Stomach smooth muscle (tissue), 2 donors: ENCODE measurements at regions not wholly inside any gene's neighbourhood (a gene's known extent, or its start where the extent isn't known, plus 50 kb on each side); places are given as distances from the start of the nearest gene placed in this dataset.
"Not testable (repeated sequence)": the region's sequence is repeated elsewhere in the genome, so short reads cannot be mapped to it uniquely, and the experiment has no call there.

ENCODE experiments used
- H3K27ac ChIP-seq: one replicate; pipeline ENCODE4 v1.7.0; 2013; ENCODE audit warnings: mild to moderate bottlenecking, low read length, inconsistent platforms
- H3K27me3 ChIP-seq, 2 donors: one replicate each; pipeline ENCODE4 v1.7.0; 2013; ENCODE audit warnings: low read length in 2 of 2; ENCODE audit not compliant: insufficient read depth in 2 of 2, control insufficient read depth in 1 of 2
- H3K36me3 ChIP-seq, 2 donors: one replicate each; pipeline ENCODE4 v1.7.0; 2013; ENCODE audit warnings: low read length in 2 of 2; ENCODE audit not compliant: control insufficient read depth in 2 of 2, insufficient read depth in 2 of 2
- H3K4me1 ChIP-seq: one replicate; pipeline ENCODE4 v1.7.0; 2013; ENCODE audit warnings: low read length; ENCODE audit not compliant: control insufficient read depth, insufficient read depth
- H3K4me3 ChIP-seq, 2 donors: one replicate each; pipeline ENCODE4 v1.7.0; 2013; ENCODE audit warnings: low read length in 2 of 2
- H3K9ac ChIP-seq, 2 donors: one replicate each; pipeline ENCODE4 v1.7.0; 2013; ENCODE audit warnings: low read length in 2 of 2, mild to moderate bottlenecking in 1 of 2
- H3K9me3 ChIP-seq, 2 donors: one replicate each; pipeline ENCODE4 v1.7.0; 2013; ENCODE audit warnings: low read length in 2 of 2; ENCODE audit not compliant: control insufficient read depth in 2 of 2
- donor health status: healthy.
- donor health status: Pancreatic carcinoma.

DNA sequence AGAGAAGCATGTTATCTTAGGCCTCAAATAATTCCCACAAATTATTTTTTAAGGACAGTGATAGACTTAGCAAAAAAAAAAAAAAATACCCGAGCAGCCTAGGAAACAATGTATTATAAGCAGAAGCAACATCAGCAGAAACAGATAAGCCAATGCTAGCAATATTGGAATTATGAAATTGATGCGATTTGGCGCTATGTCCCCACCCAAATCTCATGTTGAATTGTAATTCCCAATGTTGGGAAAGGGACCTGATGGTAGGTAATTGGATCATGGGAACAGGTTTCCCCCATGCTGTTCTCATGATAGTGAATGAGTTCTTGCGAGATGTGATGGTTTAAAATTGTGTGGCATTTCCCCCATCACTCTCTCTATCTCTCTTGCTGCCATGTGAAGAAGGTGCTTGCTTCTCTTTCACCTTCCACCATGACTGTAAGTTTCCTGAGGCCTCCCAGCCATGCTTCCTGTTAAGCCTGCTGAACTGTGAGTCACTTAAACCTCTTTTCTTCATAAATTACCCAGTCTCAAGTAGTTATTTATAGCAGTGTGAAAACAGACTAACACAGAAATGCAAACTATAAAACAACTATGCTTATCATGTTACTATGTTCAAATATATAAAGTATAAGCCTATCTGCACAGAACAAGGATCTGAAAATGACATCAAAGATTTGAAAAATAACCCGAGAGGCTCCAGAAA, 75.6 kb upstream of the HIVEP3 start:
- no peaks in the 10 kb centered on the region for H3K36me3 ChIP-seq
- H3K9ac ChIP-seq, result no peak overlapping the region
- no peaks in the 10 kb centered on the region for H3K27me3 ChIP-seq
- no peaks in the 10 kb centered on the region for H3K4me1 ChIP-seq
- H3K4me3 ChIP-seq, result no peak overlapping the region
- H3K27ac ChIP-seq, result no peak overlapping the region
- H3K9me3 ChIP-seq, result no peaks in the 10 kb centered on the region

DNA sequence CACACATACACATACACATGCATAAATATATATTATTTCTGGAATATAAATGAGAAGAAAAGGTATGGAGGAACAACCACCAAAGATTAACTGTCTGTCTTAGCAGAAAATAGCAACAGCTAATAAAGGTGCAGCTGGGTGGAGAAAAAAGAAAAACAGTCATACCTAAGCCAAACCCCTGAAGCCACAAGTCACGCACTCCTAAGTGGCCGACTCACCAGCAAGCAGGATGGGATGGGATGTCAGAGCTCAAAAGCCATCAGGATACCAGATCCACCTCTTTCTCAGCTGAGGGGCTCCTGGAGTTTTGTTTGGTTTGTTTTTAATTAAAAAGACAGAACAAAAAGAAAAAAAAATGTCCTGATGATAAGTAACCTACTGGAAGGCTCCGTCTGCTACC, 64.7 kb upstream of the HIVEP3 start:
- no peaks in the 10 kb centered on the region for H3K4me1 ChIP-seq
- H3K9ac ChIP-seq, result no peak overlapping the region
- no peaks in the 10 kb centered on the region for H3K9me3 ChIP-seq
- H3K4me3 ChIP-seq, result no peak overlapping the region
- no peaks in the 10 kb centered on the region for H3K36me3 ChIP-seq
- H3K27ac ChIP-seq, result no peak overlapping the region
- H3K27me3 ChIP-seq, result no peaks in the 10 kb centered on the region

DNA sequence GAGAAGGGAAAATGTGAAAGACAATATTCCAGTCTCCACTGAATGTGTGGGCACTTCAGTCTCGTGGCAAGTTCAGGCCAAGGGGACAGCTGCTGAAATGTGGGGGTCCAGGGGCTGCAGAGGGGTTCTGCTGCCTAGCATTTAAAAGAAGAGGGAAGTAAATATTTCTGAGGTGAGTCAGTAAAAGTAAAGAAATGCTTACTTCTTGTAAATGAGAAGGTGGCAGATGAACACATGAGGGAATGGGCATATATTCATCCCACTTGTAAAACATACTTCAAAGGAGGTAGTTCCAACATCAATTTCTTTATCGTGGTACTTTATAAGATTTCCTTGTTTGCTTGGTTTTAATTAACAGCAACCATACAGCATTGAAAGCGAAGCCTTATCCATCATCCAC, 63.1 kb upstream of the HIVEP3 start:
- no peaks in the 10 kb centered on the region for H3K4me1 ChIP-seq
- H3K9ac ChIP-seq, result no peak overlapping the region
- no peaks in the 10 kb centered on the region for H3K27me3 ChIP-seq
- no peaks in the 10 kb centered on the region for H3K9me3 ChIP-seq
- H3K36me3 ChIP-seq, result no peaks in the 10 kb centered on the region
- H3K27ac ChIP-seq, result no peak overlapping the region
- no peak overlapping the region for H3K4me3 ChIP-seq

DNA sequence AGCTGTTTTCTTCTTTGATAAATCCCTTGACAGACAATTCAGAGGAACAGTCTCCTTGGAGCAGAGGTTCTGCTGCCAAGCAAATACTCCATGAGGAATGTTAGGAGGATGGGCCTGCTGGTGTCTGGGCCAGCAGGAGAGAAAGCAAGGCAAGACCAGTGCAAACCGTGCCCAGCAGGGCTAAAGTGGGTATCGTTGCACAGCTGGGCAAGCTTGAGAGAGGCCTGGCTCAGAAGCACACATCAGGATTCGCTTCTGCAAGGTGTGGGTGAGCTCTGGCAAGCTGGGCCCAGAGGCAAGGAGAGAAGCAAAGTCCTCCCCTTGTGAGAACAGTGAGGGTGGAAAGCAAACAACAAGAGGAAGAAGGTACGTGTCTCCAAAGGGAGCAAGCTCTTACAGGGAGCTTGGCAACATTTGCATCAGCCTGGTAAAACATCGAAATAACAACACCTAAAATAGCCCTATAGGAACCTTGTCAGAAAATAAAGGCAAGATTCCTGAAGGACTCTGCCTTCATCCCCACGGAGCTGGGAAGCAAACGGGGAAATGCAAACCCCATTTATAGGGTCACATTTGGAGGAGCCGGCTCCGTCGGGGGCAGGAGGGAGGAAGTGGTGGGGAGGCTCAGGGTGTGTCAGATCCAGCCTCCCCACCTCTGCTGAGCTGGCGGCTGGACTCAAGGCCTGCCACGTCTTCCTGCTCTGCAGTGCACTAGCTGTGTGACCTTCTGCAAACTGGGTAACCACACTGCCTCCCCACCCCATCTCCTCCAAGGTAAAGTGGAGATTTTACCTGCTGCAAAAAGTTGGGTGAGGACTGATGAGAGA, 62.3 kb upstream of the HIVEP3 start:
- Histone ChIP-seq H3K4me3 (no peak overlapping the region), H3K9me3 (no peaks in the 10 kb centered on the region), H3K36me3 (no peaks in the 10 kb centered on the region), H3K9ac (no peak overlapping the region), H3K4me1 (no peaks in the 10 kb centered on the region), H3K27me3 (no peaks in the 10 kb centered on the region), H3K27ac (no peak overlapping the region)

DNA sequence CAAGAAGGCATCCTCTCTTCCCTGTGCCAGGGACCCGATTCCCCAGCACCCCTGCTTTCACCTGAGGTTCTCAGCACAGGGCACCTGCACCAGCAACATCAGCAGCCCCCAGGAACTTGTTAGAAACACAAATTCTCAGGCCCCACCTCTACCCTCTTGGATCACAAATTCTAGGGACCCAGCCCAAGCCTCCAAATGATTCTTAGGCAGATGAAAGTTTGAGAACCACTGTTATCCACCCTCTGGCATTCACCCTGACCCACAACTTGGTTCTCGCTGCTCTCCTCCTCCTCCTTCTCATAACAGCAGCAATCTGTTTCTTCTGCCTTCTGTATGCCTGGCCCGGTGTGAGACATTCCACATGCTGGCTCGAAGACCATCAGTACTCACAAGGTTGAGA, 60.3 kb upstream of the HIVEP3 start:
- Histone ChIP-seq H3K9ac (no peak overlapping the region), H3K27ac (no peak overlapping the region), H3K4me1 (no peaks in the 10 kb centered on the region), H3K4me3 (no peak overlapping the region), H3K27me3 (no peaks in the 10 kb centered on the region), H3K36me3 (no peaks in the 10 kb centered on the region), H3K9me3 (no peaks in the 10 kb centered on the region)

DNA sequence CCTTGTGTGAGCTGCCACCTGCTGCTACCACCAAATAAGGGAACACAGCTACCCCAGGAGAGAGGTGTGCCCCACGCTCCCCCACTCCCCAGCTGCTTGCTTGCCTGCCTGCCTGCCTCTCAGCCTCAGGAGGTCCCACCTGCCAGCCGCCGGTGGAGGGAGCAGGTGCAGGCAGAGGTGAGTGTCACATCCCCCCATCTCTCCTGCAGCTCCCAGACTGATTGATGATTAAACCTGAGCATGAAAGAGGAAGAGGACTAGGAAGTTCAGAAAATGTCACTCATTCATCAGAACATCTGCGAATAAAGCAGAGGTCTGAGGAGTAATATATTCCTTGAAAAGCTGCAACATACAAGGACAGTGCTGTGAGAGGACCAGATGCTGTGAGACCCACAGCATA, 58.6 kb upstream of the HIVEP3 start:
- no peaks in the 10 kb centered on the region for H3K4me1 ChIP-seq
- H3K27me3 ChIP-seq, result no peaks in the 10 kb centered on the region
- H3K9me3 ChIP-seq, result no peaks in the 10 kb centered on the region
- H3K27ac ChIP-seq, result no peak overlapping the region
- H3K9ac ChIP-seq, result no peak overlapping the region
- H3K36me3 ChIP-seq, result no peaks in the 10 kb centered on the region
- H3K4me3 ChIP-seq, result no peak overlapping the region

DNA sequence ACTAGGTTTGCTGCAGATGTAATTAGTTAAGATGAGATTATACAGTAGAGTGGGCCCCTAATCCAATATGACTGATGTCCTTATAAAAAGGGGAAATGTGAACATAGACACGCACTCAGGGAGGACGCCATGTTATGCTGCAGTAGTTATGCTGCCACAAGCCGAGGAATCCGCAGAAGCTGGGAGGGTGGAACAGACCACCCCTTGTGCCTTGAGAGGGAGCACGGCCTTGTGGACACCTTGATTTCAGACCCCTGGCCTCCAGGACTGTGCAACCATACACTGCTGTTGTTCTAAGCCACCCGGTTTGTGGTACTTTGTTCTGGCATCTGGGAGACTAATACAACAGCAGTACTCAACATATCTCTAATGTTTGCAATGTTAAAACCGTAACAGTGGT, 57.9 kb upstream of the HIVEP3 start:
- Histone ChIP-seq H3K9ac (no peak overlapping the region), H3K9me3 (no peaks in the 10 kb centered on the region), H3K4me3 (no peak overlapping the region), H3K27ac (no peak overlapping the region), H3K36me3 (no peaks in the 10 kb centered on the region), H3K27me3 (no peaks in the 10 kb centered on the region), H3K4me1 (no peaks in the 10 kb centered on the region)

DNA sequence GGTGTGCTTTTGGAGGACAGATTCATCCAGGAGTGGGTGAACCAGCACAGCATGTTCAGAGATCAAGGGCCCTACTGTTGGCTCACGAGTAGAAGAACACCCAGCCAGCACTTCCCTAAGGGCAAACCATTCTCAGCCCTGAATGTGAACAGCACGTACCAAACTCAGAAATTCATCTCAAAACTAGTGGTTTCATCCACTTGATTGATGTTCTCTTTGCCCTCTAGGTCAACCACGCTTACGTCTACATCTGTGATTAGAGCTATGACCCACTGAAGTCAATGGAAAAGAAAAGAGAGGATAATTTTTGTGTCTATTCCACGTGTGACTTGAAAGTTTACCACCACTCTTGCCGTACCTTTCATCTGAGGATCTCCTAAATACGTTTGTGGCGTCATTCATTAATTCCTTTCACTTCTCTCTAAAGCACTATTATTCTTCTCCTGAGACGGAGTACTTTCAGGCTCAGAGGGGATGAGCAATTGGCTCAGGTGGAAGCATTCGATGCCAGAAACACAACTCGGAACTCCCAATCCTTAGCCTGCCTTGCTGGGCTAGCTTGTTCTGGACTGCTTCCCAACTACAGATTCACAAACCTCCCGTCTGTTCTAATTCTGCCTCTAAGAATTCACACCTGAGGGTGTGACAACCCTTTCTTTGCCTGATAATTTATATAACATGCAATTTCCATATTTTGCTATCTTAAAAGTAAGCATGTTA, 57.3 kb upstream of the HIVEP3 start:
- H3K36me3 ChIP-seq, result no peaks in the 10 kb centered on the region
- H3K9ac ChIP-seq, result no peak overlapping the region
- H3K27ac ChIP-seq, result no peak overlapping the region
- H3K27me3 ChIP-seq, result no peaks in the 10 kb centered on the region
- no peaks in the 10 kb centered on the region for H3K9me3 ChIP-seq
- no peaks in the 10 kb centered on the region for H3K4me1 ChIP-seq
- H3K4me3 ChIP-seq, result no peak overlapping the region

DNA sequence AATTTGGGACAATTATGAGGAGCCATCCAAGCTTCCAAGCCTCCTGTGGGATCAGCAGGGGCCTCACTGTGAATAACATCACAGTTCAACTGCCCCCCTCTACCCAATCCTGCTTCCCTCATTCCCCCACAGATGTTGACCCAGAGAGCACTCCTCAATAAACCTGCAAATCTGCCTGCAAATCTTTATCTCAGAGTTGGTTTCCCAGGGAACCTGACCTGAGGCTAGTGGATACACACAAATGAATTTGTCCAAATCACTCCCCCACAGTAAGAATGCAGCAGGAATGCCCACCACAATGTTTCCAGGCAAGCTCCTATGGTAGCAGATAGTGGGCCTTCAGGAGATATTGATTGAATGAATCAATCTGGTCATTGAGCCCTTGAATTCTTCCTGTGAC, 56.4 kb upstream of the HIVEP3 start:
- no peak overlapping the region for H3K27ac ChIP-seq
- no peaks in the 10 kb centered on the region for H3K4me1 ChIP-seq
- no peak overlapping the region for H3K4me3 ChIP-seq
- H3K27me3 ChIP-seq, result no peaks in the 10 kb centered on the region
- H3K36me3 ChIP-seq, result no peaks in the 10 kb centered on the region
- no peaks in the 10 kb centered on the region for H3K9me3 ChIP-seq
- no peak overlapping the region for H3K9ac ChIP-seq

DNA sequence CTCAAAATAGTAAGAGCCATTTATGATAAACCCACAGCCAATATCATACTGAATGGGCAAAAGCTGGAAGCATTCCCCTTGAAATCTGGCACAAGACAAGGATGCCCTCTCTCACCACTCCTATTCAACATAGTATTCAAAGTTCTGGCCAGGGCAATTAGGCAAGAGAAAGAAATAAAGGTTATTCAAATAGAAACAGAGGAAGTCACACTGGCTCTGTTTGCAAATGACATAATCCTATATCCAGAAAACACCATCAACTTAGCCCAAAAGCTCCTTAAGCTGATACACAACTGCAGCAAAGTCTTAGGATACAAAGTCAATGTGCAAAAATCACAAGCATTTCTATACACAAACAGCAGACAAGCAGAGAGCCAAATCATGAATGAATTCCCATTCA, 49.8 kb upstream of the HIVEP3 start:
- not testable (repeated sequence) for H3K9me3 ChIP-seq, H3K4me1 ChIP-seq, H3K9ac ChIP-seq, H3K36me3 ChIP-seq, H3K27me3 ChIP-seq, H3K4me3 ChIP-seq, H3K27ac ChIP-seq
